Panc1 (cell line): ENCODE measurements at regions not wholly inside any gene's neighbourhood (a gene's known extent, or its start where the extent isn't known, plus 50 kb on each side); places are given as distances from the start of the nearest gene placed in this dataset.

ENCODE experiments used
- ATAC-seq: fragments of 200-7000 bp; cut with Tn5 transposase; 2 replicates; pipeline ENCODE4 v1.9.1; 2020; ENCODE audit warnings: mild to moderate bottlenecking, moderate library complexity
- BruUV-seq: library from RNA; stranded (reverse); fragments of 400-500 nt; replicated peaks from 2 replicates; lab custom pipeline; 2021; lab: Mats Ljungman, UMichigan
- CTCF ChIA-PET: fragments of 300-600 bp; sonication (Branson Sonifier 250); formaldehyde crosslinking; loops from one replicate; lab custom pipeline; 2022; ENCODE audit warnings: antibody characterized with exemption; lab: Charles Lee
- POLR2A ChIA-PET: fragments of 300-600 bp; sonication (Branson Sonifier 250); formaldehyde crosslinking; loops from one replicate; lab custom pipeline; 2022; ENCODE audit warnings: antibody characterized with exemption; lab: Charles Lee
- DNase-seq: peaks from one replicate; pipeline ENCODE4 v3.0.0-alpha.2; 2010; ENCODE audit warnings: low read depth, low spot score
- H3K27ac ChIP-seq: 2 replicates; pipeline ENCODE4 v1.5.1; 2011; ENCODE audit warnings: mild to moderate bottlenecking, low read length, inconsistent platforms
- H3K27me3 ChIP-seq: fragments of 200-500 bp; sonication (Bioruptor generic); 2 replicates; pipeline ENCODE4 v1.6.0; 2014; ENCODE audit warnings: low read length, inconsistent platforms; ENCODE audit not compliant: control insufficient read depth, insufficient read depth
- H3K36me3 ChIP-seq: fragments of 200-500 bp; sonication (Bioruptor generic); 2 replicates; pipeline ENCODE4 v1.5.1; 2014; ENCODE audit warnings: inconsistent platforms, mild to moderate bottlenecking, low read length, moderate library complexity; ENCODE audit not compliant: control insufficient read depth, insufficient read depth
- H3K4me1 ChIP-seq: 2 replicates; pipeline ENCODE4 v1.5.1; 2011; ENCODE audit warnings: inconsistent platforms, mild to moderate bottlenecking, low read length, moderate library complexity; ENCODE audit not compliant: control insufficient read depth, insufficient read depth
- H3K4me3 ChIP-seq, 2 experiments: 2 replicates each; pipeline ENCODE4 v1.5.1; 2011 to 2012; ENCODE audit warnings: low read depth in 2 of 2, low read length in 2 of 2, mild to moderate bottlenecking in 2 of 2, inconsistent platforms in 1 of 2, moderate library complexity in 1 of 2
- H3K9me3 ChIP-seq: fragments of 200-500 bp; sonication (Bioruptor generic); 2 replicates; pipeline ENCODE4 v1.5.1; 2014; ENCODE audit warnings: low read depth, mild to moderate bottlenecking, inconsistent platforms, low read length, moderate library complexity; ENCODE audit not compliant: control insufficient read depth, insufficient read depth
- CTCF ChIP-seq: fragments of 450-650 bp; IDR thresholded peaks from 2 replicates; pipeline ENCODE4 v1.5.1; 2017; ENCODE audit warnings: mild to moderate bottlenecking
- POLR2AphosphoS5 ChIP-seq: IDR thresholded peaks from 2 replicates; pipeline ENCODE4 v1.6.1; 2012; ENCODE audit warnings: mild to moderate bottlenecking, low read depth, low read length, moderate library complexity
- REST ChIP-seq, 2 experiments: IDR thresholded peaks; 2 replicates each; pipeline ENCODE4 v1.6.1; 2011 to 2012; ENCODE audit warnings: low read depth in 2 of 2, control low read depth in 1 of 2, low read length in 1 of 2, mild to moderate bottlenecking in 1 of 2, moderate library complexity in 1 of 2; ENCODE audit not compliant: insufficient read depth in 1 of 2
- SIN3A ChIP-seq: IDR thresholded peaks from 2 replicates; pipeline ENCODE4 v1.6.1; 2012; ENCODE audit warnings: low read depth, mild to moderate bottlenecking, low read length, moderate library complexity, borderline replicate concordance; ENCODE audit not compliant: insufficient read depth
- TCF7L2 ChIP-seq: IDR thresholded peaks from 2 replicates; pipeline ENCODE4 v1.6.1; 2011; ENCODE audit warnings: mild to moderate bottlenecking, low read depth, low read length, inconsistent platforms
- in situ Hi-C: cut with HindIII; loops from 2 replicates; pipeline ENCODE4 v1.10.0; 2016; ENCODE audit warnings: low sequenced_read_pairs, low pct_unique_long_range_greater_than_20kb
- intact Hi-C: fragments of 100-400 bp; cut with micrococcal nuclease; formaldehyde crosslinking; loops from one replicate; pipeline ENCODE4 v1.10.0; 2022; ENCODE audit not compliant: unreplicated experiment

GRCh38 chr13:80585531-80585930 is 244.6 kb upstream of the SPRY2 start:
- no peak overlapping the region for H3K4me3 ChIP-seq
- in situ Hi-C loops (no loop called here), intact Hi-C loops (no loop called here)
- no TSS peak for BruUV-seq
- ChIA-PET POLR2A (no interaction called here), CTCF (no interaction called here)
- DNase-seq: no peak
- no peaks in the 10 kb centered on the region for H3K9me3 ChIP-seq
- no peak for TF ChIP-seq TCF7L2
- TF ChIP-seq REST (IDR thresholded peaks at IDR 0.05; ENCODE audit: insufficient read depth in 1 of 2, low read depth in 2 of 2, low read length in 1 of 2): no peak
- no peak for TF ChIP-seq CTCF
- no peak for TF ChIP-seq POLR2AphosphoS5
- TF ChIP-seq SIN3A: no peak
- H3K27me3 ChIP-seq: no peaks in the 10 kb centered on the region
- H3K36me3 ChIP-seq: no peaks in the 10 kb centered on the region
- H3K27ac ChIP-seq: no peak overlapping the region
- no peaks in the 10 kb centered on the region for H3K4me1 ChIP-seq
- ATAC-seq: no peak

GRCh38 chr13:80584785-80585184 is 243.9 kb upstream of the SPRY2 start:
- Histone ChIP-seq H3K4me1 (no peaks in the 10 kb centered on the region), H3K27ac (no peak overlapping the region), H3K36me3 (no peaks in the 10 kb centered on the region), H3K27me3 (no peaks in the 10 kb centered on the region), H3K9me3 (no peaks in the 10 kb centered on the region), H3K4me3 (no peak overlapping the region)
- DNase-seq (no peak), ATAC-seq (no peak)
- in situ Hi-C loops: no loop called here
- no TSS peak for BruUV-seq
- TF ChIP-seq POLR2AphosphoS5: no peak
- TF ChIP-seq REST (IDR thresholded peaks at IDR 0.05; ENCODE audit: insufficient read depth in 1 of 2, low read depth in 2 of 2, low read length in 1 of 2): no peak
- TF ChIP-seq TCF7L2: no peak
- no peak for TF ChIP-seq SIN3A
- no peak for TF ChIP-seq CTCF
- intact Hi-C loops: no loop called here
- CTCF ChIA-PET: no interaction called here
- POLR2A ChIA-PET: no interaction called here
